ENCODE measurements at regions not wholly inside any gene's neighbourhood (a gene's known extent, or its start where the extent isn't known, plus 50 kb on each side); places are given as distances from the start of the nearest gene placed in this dataset.

- TF ChIP-seq POLR2A (IDR thresholded peaks at IDR 0.05; ENCODE audit: low read length) (no peak), GATA1 (IDR thresholded peaks at IDR 0.05; ENCODE audit: low read depth, low read length) (no peak)
- DNase-seq, result no peak
Measured at GRCh38 chr10:28211759-28212158, 91.1 kb downstream of the MPP7 start.

- TF ChIP-seq POLR2A (IDR thresholded peaks at IDR 0.05; ENCODE audit: low read length) (no peak), GATA1 (IDR thresholded peaks at IDR 0.05; ENCODE audit: low read depth, low read length) (no peak)
- no peak for DNase-seq
Measured at GRCh38 chr10:28207799-28208198, 95.1 kb downstream of the MPP7 start.

- DNase-seq, result peak in 1 of 2 experiments; percentile 7
- TF ChIP-seq POLR2A (IDR thresholded peaks at IDR 0.05; ENCODE audit: low read length) (no peak), GATA1 (IDR thresholded peaks at IDR 0.05; ENCODE audit: low read depth, low read length) (no peak)
Measured at GRCh38 chr10:28202941-28203352, 99.9 kb downstream of the MPP7 start.

- DNase-seq, result no peak
- TF ChIP-seq POLR2A (IDR thresholded peaks at IDR 0.05; ENCODE audit: low read length) (no peak), GATA1 (IDR thresholded peaks at IDR 0.05; ENCODE audit: low read depth, low read length) (no peak)
Measured at GRCh38 chr10:28201410-28202400, 101.2 kb downstream of the MPP7 start.

- DNase-seq, result no peak
- TF ChIP-seq GATA1 (IDR thresholded peaks at IDR 0.05; ENCODE audit: low read depth, low read length) (no peak), POLR2A (IDR thresholded peaks at IDR 0.05; ENCODE audit: low read length) (no peak)
Measured at GRCh38 chr10:28200775-28201174, 102.1 kb downstream of the MPP7 start.

GRCh38 chr10:28199941-28200340 is 102.9 kb downstream of the MPP7 start:
- TF ChIP-seq POLR2A (IDR thresholded peaks at IDR 0.05; ENCODE audit: low read length), result no peak
- TF ChIP-seq GATA1 (IDR thresholded peaks at IDR 0.05; ENCODE audit: low read depth, low read length), result no peak

GRCh38 chr10:28190196-28190595 is 112.7 kb downstream of the MPP7 start:
- DNase-seq, result no peak
- no peak for TF ChIP-seq POLR2A (IDR thresholded peaks at IDR 0.05; ENCODE audit: low read length)
- TF ChIP-seq GATA1 (IDR thresholded peaks at IDR 0.05; ENCODE audit: low read depth, low read length), result no peak

More at GRCh38 chr10:28199941-28200340, 102.9 kb downstream of the MPP7 start:
- no peak for DNase-seq

GRCh38 chr10:28188526-28188925 is 114.3 kb downstream of the MPP7 start:
- no peak for TF ChIP-seq GATA1 (IDR thresholded peaks at IDR 0.05; ENCODE audit: low read depth, low read length)
- no peak for DNase-seq

- TF ChIP-seq POLR2A (IDR thresholded peaks at IDR 0.05; ENCODE audit: low read length), result no peak
- TF ChIP-seq GATA1 (IDR thresholded peaks at IDR 0.05; ENCODE audit: low read depth, low read length), result no peak
Measured at GRCh38 chr10:28186887-28187578, 115.8 kb downstream of the MPP7 start.

GRCh38 chr10:28186461-28186860 is 116.4 kb downstream of the MPP7 start:
- no peak for TF ChIP-seq GATA1 (IDR thresholded peaks at IDR 0.05; ENCODE audit: low read depth, low read length)
- no peak for TF ChIP-seq POLR2A (IDR thresholded peaks at IDR 0.05; ENCODE audit: low read length)
- DNase-seq, result no peak

More at GRCh38 chr10:28186887-28187578, 115.8 kb downstream of the MPP7 start:
- DNase-seq, result no peak

GRCh38 chr10:28184810-28185209 is 118.1 kb downstream of the MPP7 start:
- no peak for DNase-seq
- TF ChIP-seq POLR2A (IDR thresholded peaks at IDR 0.05; ENCODE audit: low read length) (no peak), GATA1 (IDR thresholded peaks at IDR 0.05; ENCODE audit: low read depth, low read length) (no peak)

GRCh38 chr10:28181478-28182096 is 121.3 kb downstream of the MPP7 start:
- no peak for TF ChIP-seq GATA1 (IDR thresholded peaks at IDR 0.05; ENCODE audit: low read depth, low read length)
- no peak for TF ChIP-seq POLR2A (IDR thresholded peaks at IDR 0.05; ENCODE audit: low read length)
- no peak for DNase-seq

GRCh38 chr10:28180654-28181053 is 122.2 kb downstream of the MPP7 start:
- TF ChIP-seq GATA1 (IDR thresholded peaks at IDR 0.05; ENCODE audit: low read depth, low read length) (no peak), POLR2A (IDR thresholded peaks at IDR 0.05; ENCODE audit: low read length) (no peak)
- no peak for DNase-seq

GRCh38 chr10:28179743-28180099 is 123.1 kb downstream of the MPP7 start:
- no peak for DNase-seq
- no peak for TF ChIP-seq POLR2A (IDR thresholded peaks at IDR 0.05; ENCODE audit: low read length)
- no peak for TF ChIP-seq GATA1 (IDR thresholded peaks at IDR 0.05; ENCODE audit: low read depth, low read length)
